Vagina (tissue), 2 donors: ENCODE measurements at regions not wholly inside any gene's neighbourhood (a gene's known extent, or its start where the extent isn't known, plus 50 kb on each side); places are given as distances from the start of the nearest gene placed in this dataset.

Experiments
- DNase-seq, 2 donors: peaks; one replicate each; pipeline ENCODE4 v3.0.0-alpha.2; 2017; ENCODE audit errors: extremely low spot score in 2 of 2
- H3K27ac ChIP-seq: fragments of 200-600 bp; sonication (generic); one replicate; pipeline ENCODE4 v1.5.1; 2019
- H3K27me3 ChIP-seq: fragments of 200-600 bp; sonication (generic); one replicate; pipeline ENCODE4 v1.5.1; 2019
- H3K36me3 ChIP-seq, 2 donors: fragments of 200-600 bp; sonication (generic); one replicate each; pipeline ENCODE4 v1.5.1; 2017 to 2019
- H3K4me1 ChIP-seq: fragments of 200-600 bp; sonication (generic); one replicate; pipeline ENCODE4 v1.5.1; 2019
- H3K4me3 ChIP-seq, 2 donors: fragments of 200-600 bp; sonication (generic); 1 replicate in 1 of 2; 2 replicates in 1 of 2; pipeline ENCODE4 v1.5.1; 2016 to 2019
- H3K9me3 ChIP-seq: fragments of 200-600 bp; sonication (generic); one replicate; pipeline ENCODE4 v1.5.1; 2019
- CTCF ChIP-seq, 3 experiments: fragments of 450-650 bp in 2 of 3; fragments of 200-600 bp in 1 of 3; sonication (generic) in 1 of 3; IDR thresholded peaks; one replicate each; pipeline ENCODE4 v1.5.1; 2017 to 2019; ENCODE audit warnings: antibody characterized with exemption in 3 of 3, mild to moderate bottlenecking in 2 of 3, moderate library complexity in 2 of 3
- POLR2A ChIP-seq, 2 donors: fragments of 450-650 bp; IDR thresholded peaks; one replicate each; pipeline ENCODE4 v1.6.1; 2017; ENCODE audit warnings: antibody characterized with exemption in 2 of 2, mild to moderate bottlenecking in 2 of 2, moderate library complexity in 2 of 2
- POLR2AphosphoS5 ChIP-seq, 2 donors: sonication (generic); formaldehyde crosslinking; IDR thresholded peaks; one replicate each; pipeline ENCODE4 v1.9.0; 2017; ENCODE audit warnings: antibody characterized with exemption in 2 of 2, mild to moderate bottlenecking in 2 of 2, low read depth in 1 of 2; ENCODE audit not compliant: insufficient read depth in 1 of 2
- intact Hi-C: fragments of 100-400 bp; cut with DNase I; formaldehyde crosslinking; loops from one replicate; pipeline ENCODE4 v1.15.1; 2023

- Histone ChIP-seq H3K9me3 (no peaks in the 10 kb centered on the region), H3K27ac (no peak overlapping the region), H3K27me3 (no peaks in the 10 kb centered on the region), H3K4me1 (peaks cover 6% of the 10 kb centered on the region), H3K4me3 (no peak overlapping the region), H3K36me3 (no peaks in the 10 kb centered on the region)
- TF ChIP-seq CTCF (IDR thresholded peaks at IDR 0.05): no peak
- no peak for TF ChIP-seq POLR2AphosphoS5 (IDR thresholded peaks at IDR 0.05; ENCODE audit: insufficient read depth in 1 of 2, low read depth in 1 of 2)
- no peak for TF ChIP-seq POLR2A (IDR thresholded peaks at IDR 0.05)
- DNase-seq: no peak
- intact Hi-C loops: no loop called here
Measured at GRCh38 chr6:140316966-140317365, 942.5 kb upstream of the CITED2 start.

- no peak for DNase-seq
- intact Hi-C loops: no loop called here
- Histone ChIP-seq H3K9me3 (no peaks in the 10 kb centered on the region), H3K4me1 (peaks cover under 1% of the 10 kb centered on the region), H3K27me3 (no peaks in the 10 kb centered on the region), H3K36me3 (no peaks in the 10 kb centered on the region), H3K27ac (no peak overlapping the region), H3K4me3 (no peak overlapping the region)
- no peak for TF ChIP-seq CTCF (IDR thresholded peaks at IDR 0.05)
Measured at GRCh38 chr6:140314682-140315081, 940.2 kb upstream of the CITED2 start.

GRCh38 chr6:140311146-140311545, 936.7 kb upstream of the CITED2 start:
- intact Hi-C loops: no loop called here
- Histone ChIP-seq H3K4me1 (no peaks in the 10 kb centered on the region), H3K9me3 (no peaks in the 10 kb centered on the region), H3K36me3 (no peaks in the 10 kb centered on the region), H3K27ac (no peak overlapping the region), H3K27me3 (no peaks in the 10 kb centered on the region), H3K4me3 (no peak overlapping the region)
- TF ChIP-seq CTCF (IDR thresholded peaks at IDR 0.05) (no peak), POLR2A (IDR thresholded peaks at IDR 0.05) (no peak), POLR2AphosphoS5 (IDR thresholded peaks at IDR 0.05; ENCODE audit: insufficient read depth in 1 of 2, low read depth in 1 of 2) (no peak)
- no peak for DNase-seq

GRCh38 chr6:140303218-140303949, 928.9 kb upstream of the CITED2 start:
- intact Hi-C loops: no loop called here
- no peak for DNase-seq

More at GRCh38 chr6:140303218-140303949, 928.9 kb upstream of the CITED2 start:
- Histone ChIP-seq H3K9me3 (no peaks in the 10 kb centered on the region), H3K4me3 (no peak overlapping the region), H3K27ac (no peak overlapping the region), H3K4me1 (no peaks in the 10 kb centered on the region), H3K36me3 (no peaks in the 10 kb centered on the region), H3K27me3 (no peaks in the 10 kb centered on the region)
- no peak for TF ChIP-seq POLR2AphosphoS5 (IDR thresholded peaks at IDR 0.05; ENCODE audit: insufficient read depth in 1 of 2, low read depth in 1 of 2)
- no peak for TF ChIP-seq POLR2A (IDR thresholded peaks at IDR 0.05)
- TF ChIP-seq CTCF (IDR thresholded peaks at IDR 0.05): no peak
